Psoas muscle (tissue), 7 donors: ENCODE measurements at regions not wholly inside any gene's neighbourhood (a gene's known extent, or its start where the extent isn't known, plus 50 kb on each side); places are given as distances from the start of the nearest gene placed in this dataset.

ENCODE experiments used
- ATAC-seq, 4 donors: fragments of 200-7000 bp; cut with Tn5 transposase; one replicate each; pipeline ENCODE4 v1.9.1; 2020; ENCODE audit warnings: moderate library complexity in 3 of 4, mild to moderate bottlenecking in 2 of 4
- DNase-seq, 2 donors: peaks; one replicate each; pipeline ENCODE4 v3.0.0-alpha.2; 2020
- H3K27ac ChIP-seq: fragments of 200-600 bp; one replicate; pipeline ENCODE4 v1.8.0; 2022
- H3K27me3 ChIP-seq, 3 donors: fragments of 200-600 bp in 1 of 3; one replicate each; pipeline versions ENCODE4 v1.6.1 to v1.8.0; 2013 to 2022; ENCODE audit warnings: low read length in 2 of 3, mild to moderate bottlenecking in 2 of 3, moderate library complexity in 1 of 3; ENCODE audit not compliant: insufficient read depth in 3 of 3
- H3K36me3 ChIP-seq, 2 donors: fragments of 200-600 bp in 1 of 2; one replicate each; pipeline versions ENCODE4 v1.6.1 to v1.8.0; 2013 to 2022; ENCODE audit warnings: low read depth in 1 of 2, mild to moderate bottlenecking in 1 of 2, moderate library complexity in 1 of 2; ENCODE audit not compliant: insufficient read depth in 1 of 2
- H3K4me1 ChIP-seq: fragments of 200-600 bp; one replicate; pipeline ENCODE4 v1.8.0; 2022
- H3K4me3 ChIP-seq: fragments of 200-600 bp; one replicate; pipeline ENCODE4 v1.8.0; 2022; ENCODE audit warnings: mild to moderate bottlenecking
- H3K9me3 ChIP-seq: fragments of 200-600 bp; one replicate; pipeline ENCODE4 v1.8.0; 2022
- CTCF ChIP-seq: fragments of 200-600 bp; IDR thresholded peaks from one replicate; pipeline ENCODE4 v1.8.0; 2022; ENCODE audit warnings: antibody characterized with exemption
- WGBS, 3 donors: extraction: QIAGEN DNeasy Blood & Tissue Kit; methylation state at CpG; one replicate each; pipeline versions ENCODE4 v1.1.6 to v1.1.7; 2013; 5-methylcytosine and 5-hydroxymethylcytosine counted together
- intact Hi-C, 2 donors: fragments of 100-400 bp; cut with DNase I; formaldehyde crosslinking; loops; one replicate each; pipeline versions ENCODE4 v1.11.0 to v1.14.2; 2022
- donor health status: healthy with polysubstance abuse.
- donor health status: DM: no; HTN: no; CAD: no; lungs with moderate emphysema.
- donor health status: Bipolar disorder and iron deficiency.
- donor health status: healthy.
- donor health status: DM: yes; HTN: yes; CAD: no.
- donor health status: DM: no; HTN: no; CAD: no.
- donor health status: DM: yes; HTN: yes; CAD: no.

GRCh38 chr14:84826294-84826693 lies 703.6 kb upstream of the FLRT2 start:
- Histone ChIP-seq H3K9me3 (no peaks in the 10 kb centered on the region), H3K4me3 (no peak overlapping the region), H3K4me1 (no peaks in the 10 kb centered on the region), H3K27ac (no peak overlapping the region), H3K27me3 (peaks cover 0 to 4% (median 0%) of the 10 kb centered on the region in 3 donors), H3K36me3 (no peaks in the 10 kb centered on the region)
- 58 to 64% (median 62%) methylated on average over 2 of the region's 2 CpGs for WGBS, 3 donors
- intact Hi-C loops: no loop called here
- TF ChIP-seq CTCF: no peak
- ATAC-seq (no peak), DNase-seq (no peak)

GRCh38 chr14:84850595-84850994 lies 679.3 kb upstream of the FLRT2 start:
- no peak for TF ChIP-seq CTCF
- Histone ChIP-seq H3K27me3 (no peaks in the 10 kb centered on the region), H3K36me3 (no peaks in the 10 kb centered on the region), H3K27ac (no peak overlapping the region), H3K9me3 (no peaks in the 10 kb centered on the region), H3K4me3 (no peak overlapping the region), H3K4me1 (no peaks in the 10 kb centered on the region)
- no peak for DNase-seq
- intact Hi-C loops: no loop called here
- ATAC-seq: no peak

GRCh38 chr14:84856751-84857534 lies 673.0 kb upstream of the FLRT2 start:
- DNase-seq (no peak), ATAC-seq (no peak)
- WGBS, 3 donors: 31 to 83% (median 73%) methylated on average over 1 of the region's 1 CpG
- TF ChIP-seq CTCF: no peak
- H3K4me3 ChIP-seq: no peak overlapping the region
- no peaks in the 10 kb centered on the region for H3K4me1 ChIP-seq
- H3K36me3 ChIP-seq: no peaks in the 10 kb centered on the region
- no peaks in the 10 kb centered on the region for H3K9me3 ChIP-seq
- H3K27ac ChIP-seq: no peak overlapping the region
- intact Hi-C loops: no loop called here
- H3K27me3 ChIP-seq: no peaks in the 10 kb centered on the region

- H3K4me1 ChIP-seq: no peaks in the 10 kb centered on the region
- H3K27me3 ChIP-seq: no peaks in the 10 kb centered on the region
- ATAC-seq (no peak), DNase-seq (no peak)
- no peaks in the 10 kb centered on the region for H3K36me3 ChIP-seq
- H3K27ac ChIP-seq: no peak overlapping the region
- intact Hi-C loops: no loop called here
- no peak overlapping the region for H3K4me3 ChIP-seq
- H3K9me3 ChIP-seq: no peaks in the 10 kb centered on the region
- no peak for TF ChIP-seq CTCF
Measured at GRCh38 chr14:84857571-84857970, 672.4 kb upstream of the FLRT2 start.

- WGBS, 3 donors: 85 to 89% (median 89%) methylated on average over 4 of the region's 4 CpGs
- H3K9me3 ChIP-seq: no peaks in the 10 kb centered on the region
- intact Hi-C loops: no loop called here
Measured at GRCh38 chr14:84859116-84859515, 670.8 kb upstream of the FLRT2 start.

More at GRCh38 chr14:84859116-84859515, 670.8 kb upstream of the FLRT2 start:
- ATAC-seq: no peak
- H3K27me3 ChIP-seq: no peaks in the 10 kb centered on the region
- no peak overlapping the region for H3K27ac ChIP-seq
- no peak for DNase-seq
- H3K4me3 ChIP-seq: no peak overlapping the region
- no peaks in the 10 kb centered on the region for H3K36me3 ChIP-seq
- TF ChIP-seq CTCF: no peak
- H3K4me1 ChIP-seq: no peaks in the 10 kb centered on the region
